H1 (cell line): ENCODE measurements at regions not wholly inside any gene's neighbourhood (a gene's known extent, or its start where the extent isn't known, plus 50 kb on each side); places are given as distances from the start of the nearest gene placed in this dataset.

Source experiments
- CEBPB ChIP-seq: IDR thresholded peaks from 2 replicates; pipeline ENCODE4 v1.6.1; 2012; ENCODE audit warnings: low read depth, low read length
- JUN ChIP-seq: IDR thresholded peaks from 2 replicates; pipeline ENCODE4 v1.6.1; 2011; ENCODE audit warnings: low read depth, mild to moderate bottlenecking, improper control_type of control experiment, low read length
- POLR2A ChIP-seq, 2 experiments: IDR thresholded peaks; 1 replicate in 1 of 2; 2 replicates in 1 of 2; pipeline ENCODE4 v1.6.1; 2011; ENCODE audit warnings: low read depth in 2 of 2, low read length in 2 of 2, mild to moderate bottlenecking in 2 of 2; ENCODE audit errors: control extremely low read depth in 1 of 2
- POLR2AphosphoS5 ChIP-seq: IDR thresholded peaks from 2 replicates; pipeline ENCODE4 v1.6.1; 2011; ENCODE audit warnings: low read depth, low read length
- SP2 ChIP-seq: IDR thresholded peaks from 2 replicates; pipeline ENCODE4 v1.6.1; 2012; ENCODE audit warnings: mild to moderate bottlenecking, low read length, inconsistent platforms
- TF ChIP-seq, protein P1 (sequence below), 3 experiments: IDR thresholded peaks; 1 replicate in 2 of 3; 2 replicates in 1 of 3; pipeline versions ENCODE4 v1.5.1 to v1.6.1; 2011; ENCODE audit warnings: low read length in 3 of 3, mild to moderate bottlenecking in 3 of 3, inconsistent platforms in 2 of 3, low read depth in 1 of 3, moderate library complexity in 1 of 3; ENCODE audit not compliant: insufficient read depth in 1 of 3; ENCODE audit errors: control extremely low read depth in 1 of 3

DNA sequence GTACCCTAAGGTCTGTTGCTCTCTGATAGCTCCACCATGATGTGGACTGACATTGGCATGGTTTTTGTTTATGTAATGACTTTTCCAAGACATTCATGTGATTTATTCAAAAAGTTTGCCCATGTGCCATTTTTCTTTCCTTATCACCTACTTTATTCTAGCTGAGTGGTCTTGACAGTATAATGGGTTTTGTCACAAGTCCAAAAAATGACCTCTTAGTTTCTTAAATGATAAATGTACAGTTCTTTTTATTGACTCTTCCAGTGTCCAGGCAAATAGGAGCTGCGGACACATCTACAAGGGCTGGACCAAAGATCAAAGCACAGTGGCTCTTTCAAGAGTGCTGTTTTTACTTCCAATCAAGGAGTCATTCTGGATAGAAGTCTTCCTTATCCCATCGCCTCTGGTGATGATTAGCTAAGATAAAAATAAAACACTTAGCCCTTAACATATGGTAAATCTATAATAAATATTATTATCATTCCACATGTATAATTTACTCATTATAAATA, 141.4 kb downstream of the MMUT start:
- TF ChIP-seq SP2 (no peak), POLR2A (IDR thresholded peaks at IDR 0.05; ENCODE audit: control extremely low read depth in 1 of 2, low read depth in 2 of 2, low read length in 2 of 2) (no peak), CEBPB (no peak), POLR2AphosphoS5 (no peak), JUN (no peak)
- TF ChIP-seq, protein P1, sequence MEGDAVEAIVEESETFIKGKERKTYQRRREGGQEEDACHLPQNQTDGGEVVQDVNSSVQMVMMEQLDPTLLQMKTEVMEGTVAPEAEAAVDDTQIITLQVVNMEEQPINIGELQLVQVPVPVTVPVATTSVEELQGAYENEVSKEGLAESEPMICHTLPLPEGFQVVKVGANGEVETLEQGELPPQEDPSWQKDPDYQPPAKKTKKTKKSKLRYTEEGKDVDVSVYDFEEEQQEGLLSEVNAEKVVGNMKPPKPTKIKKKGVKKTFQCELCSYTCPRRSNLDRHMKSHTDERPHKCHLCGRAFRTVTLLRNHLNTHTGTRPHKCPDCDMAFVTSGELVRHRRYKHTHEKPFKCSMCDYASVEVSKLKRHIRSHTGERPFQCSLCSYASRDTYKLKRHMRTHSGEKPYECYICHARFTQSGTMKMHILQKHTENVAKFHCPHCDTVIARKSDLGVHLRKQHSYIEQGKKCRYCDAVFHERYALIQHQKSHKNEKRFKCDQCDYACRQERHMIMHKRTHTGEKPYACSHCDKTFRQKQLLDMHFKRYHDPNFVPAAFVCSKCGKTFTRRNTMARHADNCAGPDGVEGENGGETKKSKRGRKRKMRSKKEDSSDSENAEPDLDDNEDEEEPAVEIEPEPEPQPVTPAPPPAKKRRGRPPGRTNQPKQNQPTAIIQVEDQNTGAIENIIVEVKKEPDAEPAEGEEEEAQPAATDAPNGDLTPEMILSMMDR (IDR thresholded peaks at IDR 0.05; ENCODE audit: control extremely low read depth in 1 of 3, insufficient read depth in 1 of 3, low read depth in 1 of 3, low read length in 3 of 3), result no peak
